Erythroblast (primary cell): ENCODE measurements at regions not wholly inside any gene's neighbourhood (a gene's known extent, or its start where the extent isn't known, plus 50 kb on each side); places are given as distances from the start of the nearest gene placed in this dataset.

Source experiments
- GATA1 ChIP-seq: IDR thresholded peaks from 2 replicates; pipeline ENCODE4 v1.6.1; 2011; ENCODE audit warnings: low read depth, mild to moderate bottlenecking, control low read depth, low read length, moderate library complexity
- POLR2A ChIP-seq: IDR thresholded peaks from 2 replicates; pipeline ENCODE4 v1.6.1; 2011; ENCODE audit warnings: mild to moderate bottlenecking, low read length

- TF ChIP-seq POLR2A (no peak), GATA1 (no peak)
Observed at GRCh38 chr5:120866997-120867396, 402.9 kb downstream of the PRR16 start.
